Fibroblast of villous mesenchyme (primary cell): ENCODE measurements at regions not wholly inside any gene's neighbourhood (a gene's known extent, or its start where the extent isn't known, plus 50 kb on each side); places are given as distances from the start of the nearest gene placed in this dataset.
A peak's percentile ranks its signal among the peaks of the same experiment; 100 is the strongest.
"Not testable (repeated sequence)": the region's sequence is repeated elsewhere in the genome, so short reads cannot be mapped to it uniquely, and the experiment has no call there.

Experiments
- DNase-seq: peaks from one replicate; pipeline ENCODE4 v3.0.0-alpha.2; 2010; ENCODE audit warnings: low read depth
- H3K4me3 ChIP-seq: 2 replicates; pipeline ENCODE4 v1.5.1; 2011; ENCODE audit warnings: low read depth, mild to moderate bottlenecking, low read length
- CTCF ChIP-seq: IDR thresholded peaks from 2 replicates; pipeline ENCODE4 v1.5.1; 2012; ENCODE audit warnings: low read depth, mild to moderate bottlenecking, low read length; ENCODE audit not compliant: insufficient read depth

- DNase-seq, result peak; percentile 63
- no peak for TF ChIP-seq CTCF
- no peak overlapping the region for H3K4me3 ChIP-seq
Measured at GRCh38 chr12:46562625-46563225, 190.2 kb upstream of the SLC38A2 start.

- H3K4me3 ChIP-seq, DNase-seq: not testable (repeated sequence)
Measured at GRCh38 chr12:46561769-46562624, 189.4 kb upstream of the SLC38A2 start.

GRCh38 chr12:46560874-46561273 is 188.3 kb upstream of the SLC38A2 start:
- no peak overlapping the region for H3K4me3 ChIP-seq
- TF ChIP-seq CTCF, result no peak
- DNase-seq, result no peak

GRCh38 chr12:46560089-46560488 is 187.5 kb upstream of the SLC38A2 start:
- H3K4me3 ChIP-seq, result no peak overlapping the region
- no peak for DNase-seq
- no peak for TF ChIP-seq CTCF

DNA sequence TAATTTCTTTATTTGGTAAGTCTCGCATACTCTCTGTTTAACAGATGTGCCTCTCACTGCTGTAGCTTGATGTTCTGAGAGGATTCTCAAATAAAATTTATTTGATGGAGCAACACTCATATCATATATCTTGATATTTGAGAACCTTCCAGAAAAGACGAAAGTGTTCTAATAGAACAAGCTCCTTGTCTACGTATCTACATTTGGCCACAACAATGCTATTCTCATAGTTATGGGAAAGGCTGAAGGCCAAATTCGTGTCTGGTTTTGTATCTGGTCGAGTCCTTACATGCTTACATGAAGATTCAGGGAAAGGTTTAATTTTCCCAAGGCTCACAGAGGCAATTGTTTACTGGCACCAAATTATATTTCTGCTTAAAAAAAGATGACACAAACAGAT is 186.7 kb upstream of the SLC38A2 start:
- no peak overlapping the region for H3K4me3 ChIP-seq
- peak; percentile 74 for DNase-seq
- TF ChIP-seq CTCF, result no peak

DNA sequence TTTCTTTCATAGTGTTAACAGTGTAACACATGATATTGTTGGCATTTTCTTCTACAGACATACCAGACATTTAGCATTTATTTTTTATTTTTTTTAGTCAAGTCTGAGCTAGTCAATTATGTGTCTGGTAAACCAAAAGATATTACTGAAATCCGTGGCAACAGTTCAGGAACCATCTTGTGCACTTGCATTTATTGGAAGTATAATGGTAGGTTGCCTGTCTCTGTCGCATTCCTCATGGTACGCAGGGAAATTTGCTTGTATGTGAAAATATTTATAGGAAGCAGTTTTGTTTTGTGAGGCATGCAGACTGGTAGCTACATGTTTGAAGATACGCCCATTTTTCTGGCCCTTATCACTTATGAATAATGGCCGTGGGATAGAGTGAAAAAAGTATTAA is 186.1 kb upstream of the SLC38A2 start:
- TF ChIP-seq CTCF, result no peak
- H3K4me3 ChIP-seq, result no peak overlapping the region
- no peak for DNase-seq

DNA sequence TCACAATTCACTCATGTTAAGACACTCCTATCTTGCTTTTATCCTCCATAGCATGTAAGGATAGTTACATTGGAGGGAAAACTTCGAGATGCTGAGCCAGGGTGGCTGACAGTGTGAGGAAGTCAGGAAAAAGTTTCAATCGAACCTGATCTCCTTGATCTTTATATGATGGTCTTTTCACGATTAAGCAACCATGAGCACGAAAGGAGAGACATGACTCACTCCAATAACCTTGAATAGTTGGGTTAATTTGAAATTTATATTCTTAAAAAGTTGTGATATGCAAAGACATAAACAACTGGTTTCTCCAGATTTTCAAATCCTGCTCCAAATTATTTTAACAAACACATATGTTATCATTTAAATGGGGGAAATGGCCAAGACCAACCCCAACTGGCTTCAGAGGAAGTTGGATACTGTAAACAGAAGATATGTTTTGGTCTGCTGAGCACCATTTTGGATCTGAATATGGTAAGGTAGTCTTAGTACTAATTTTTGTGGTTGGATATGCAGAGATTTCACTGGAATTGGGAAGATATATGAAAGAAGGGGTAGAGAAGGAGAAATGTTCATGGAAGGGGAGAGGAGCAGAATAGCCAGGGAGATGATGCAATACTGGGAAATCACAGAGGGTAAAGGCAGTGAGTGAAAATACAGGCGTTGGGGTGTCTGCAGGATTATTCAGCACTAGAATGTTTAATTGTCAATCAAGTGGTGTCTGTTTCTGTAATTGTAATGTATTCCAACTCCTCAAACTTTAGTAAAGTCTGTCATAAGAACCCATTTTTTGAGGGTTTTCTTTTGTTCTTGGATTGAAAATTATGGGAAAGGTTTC is 185.2 kb upstream of the SLC38A2 start:
- peak; percentile 65 for DNase-seq
- no peak for TF ChIP-seq CTCF
- H3K4me3 ChIP-seq, result no peak overlapping the region
